Lung (tissue), 11 donors: ENCODE measurements at regions not wholly inside any gene's neighbourhood (a gene's known extent, or its start where the extent isn't known, plus 50 kb on each side); places are given as distances from the start of the nearest gene placed in this dataset.

Source experiments
- ATAC-seq: fragments of 200-7000 bp; cut with Tn5 transposase; one replicate; pipeline ENCODE4 v1.9.1; 2020; ENCODE audit warnings: moderate number of reproducible peaks; ENCODE audit not compliant: insufficient read depth, low FRiP score
- DNase-seq, 3 donors: peaks; one replicate each; pipeline ENCODE4 v3.0.0-alpha.2; 2013 to 2017
- H3K27ac ChIP-seq, 2 donors: one replicate each; pipeline ENCODE4 v1.5.1; 2013; ENCODE audit warnings: mild to moderate bottlenecking in 2 of 2, moderate library complexity in 2 of 2, control low read depth in 1 of 2, inconsistent platforms in 1 of 2, low read depth in 1 of 2, low read length in 1 of 2
- H3K27me3 ChIP-seq, 3 donors: one replicate each; pipeline ENCODE4 v1.5.1; 2013; ENCODE audit warnings: low read length in 2 of 3; ENCODE audit not compliant: control insufficient read depth in 3 of 3, insufficient read depth in 3 of 3
- H3K36me3 ChIP-seq, 4 donors: one replicate each; pipeline ENCODE4 v1.5.1; 2013; ENCODE audit warnings: low read length in 4 of 4, mild to moderate bottlenecking in 1 of 4, moderate library complexity in 1 of 4; ENCODE audit not compliant: control insufficient read depth in 4 of 4, insufficient read depth in 4 of 4
- H3K4me1 ChIP-seq, 5 donors: one replicate each; pipeline ENCODE4 v1.5.1; 2013; ENCODE audit warnings: low read length in 5 of 5, mild to moderate bottlenecking in 2 of 5, moderate library complexity in 1 of 5; ENCODE audit not compliant: control insufficient read depth in 5 of 5, insufficient read depth in 5 of 5
- H3K4me3 ChIP-seq: one replicate; pipeline ENCODE4 v1.5.1; 2013; ENCODE audit warnings: mild to moderate bottlenecking, control low read depth, moderate library complexity
- H3K9ac ChIP-seq, 2 donors: one replicate each; pipeline ENCODE4 v1.5.1; 2013; ENCODE audit warnings: low read length in 2 of 2, control low read depth in 1 of 2; ENCODE audit not compliant: insufficient read depth in 1 of 2
- H3K9me3 ChIP-seq, 4 donors: one replicate each; pipeline ENCODE4 v1.5.1; 2013; ENCODE audit warnings: low read length in 3 of 4, mild to moderate bottlenecking in 1 of 4, moderate library complexity in 1 of 4; ENCODE audit not compliant: control insufficient read depth in 4 of 4, insufficient read depth in 3 of 4
- CTCF ChIP-seq: IDR thresholded peaks from 2 replicates; pipeline ENCODE4 v1.5.1; 2012; ENCODE audit warnings: mild to moderate bottlenecking; ENCODE audit errors: control extremely low read depth, extremely low read depth
- WGBS, 2 donors: extraction: QIAGEN DNeasy Blood & Tissue Kit; methylation state at CpG; one replicate each; pipeline ENCODE4 v1.1.7; 2013; 5-methylcytosine and 5-hydroxymethylcytosine counted together
- donor health status: control.
- donor health status: control.
- donor health status: Bipolar disorder and iron deficiency.
- donor health status: healthy.
- donor health status: DM: yes; HTN: yes; CAD: no.

- peaks cover 0 to 11% (median 0%) of the 10 kb centered on the region in 4 donors for H3K9me3 ChIP-seq
- no peaks in the 10 kb centered on the region for H3K27me3 ChIP-seq
- WGBS, 2 donors: 76 to 92% methylated on average over 3 of the region's 3 CpGs
- no peaks in the 10 kb centered on the region for H3K4me1 ChIP-seq
- no peak for DNase-seq
- no peaks in the 10 kb centered on the region for H3K36me3 ChIP-seq
- H3K4me3 ChIP-seq: no peak overlapping the region
- ATAC-seq: no peak
- no peak overlapping the region for H3K9ac ChIP-seq
- TF ChIP-seq CTCF: no peak
- H3K27ac ChIP-seq: no peak overlapping the region
These were observed 820.9 kb upstream of the GRM7 start for GRCh38 chr3:6039971-6040370.

- H3K4me1 ChIP-seq: no peaks in the 10 kb centered on the region
- ATAC-seq: no peak
These were observed 819.0 kb upstream of the GRM7 start for GRCh38 chr3:6041894-6042293.

GRCh38 chr3:6047016-6047415 is 813.9 kb upstream of the GRM7 start:
- Histone ChIP-seq H3K27ac (no peak overlapping the region), H3K9ac (no peak overlapping the region), H3K4me3 (no peak overlapping the region), H3K9me3 (peaks cover 0 to 12% (median 8%) of the 10 kb centered on the region in 4 donors), H3K27me3 (no peaks in the 10 kb centered on the region), H3K4me1 (no peaks in the 10 kb centered on the region), H3K36me3 (no peaks in the 10 kb centered on the region)
- TF ChIP-seq CTCF: no peak
- DNase-seq: no peak
- WGBS, 2 donors: 91 to 93% methylated on average over 2 of the region's 2 CpGs
- no peak for ATAC-seq

More at GRCh38 chr3:6041894-6042293, 819.0 kb upstream of the GRM7 start:
- Histone ChIP-seq H3K9me3 (peaks cover 0 to 8% (median 0%) of the 10 kb centered on the region in 4 donors), H3K27me3 (no peaks in the 10 kb centered on the region), H3K27ac (no peak overlapping the region), H3K9ac (no peak overlapping the region), H3K4me3 (no peak overlapping the region), H3K36me3 (no peaks in the 10 kb centered on the region)
- no peak for TF ChIP-seq CTCF
- WGBS, 2 donors: 57 to 73% methylated on average over 1 of the region's 1 CpG
- no peak for DNase-seq

GRCh38 chr3:6060251-6060650 is 800.7 kb upstream of the GRM7 start:
- no peak overlapping the region for H3K9ac ChIP-seq
- no peak for TF ChIP-seq CTCF
- no peak for ATAC-seq
- no peak overlapping the region for H3K27ac ChIP-seq
- WGBS, 2 donors: 92 to 97% methylated on average over 1 of the region's 1 CpG
- H3K36me3 ChIP-seq: no peaks in the 10 kb centered on the region
- H3K9me3 ChIP-seq: no peaks in the 10 kb centered on the region
- H3K27me3 ChIP-seq: no peaks in the 10 kb centered on the region
- DNase-seq: no peak
- H3K4me1 ChIP-seq: no peaks in the 10 kb centered on the region
- H3K4me3 ChIP-seq: no peak overlapping the region
